Thyroid gland (tissue), 4 donors: ENCODE measurements at regions not wholly inside any gene's neighbourhood (a gene's known extent, or its start where the extent isn't known, plus 50 kb on each side); places are given as distances from the start of the nearest gene placed in this dataset.

Experiments used
- DNase-seq, 2 donors: peaks; one replicate each; pipeline ENCODE4 v3.0.0-alpha.2; 2019
- H3K27ac ChIP-seq, 3 donors: fragments of 200-600 bp; sonication (generic); 1 replicate in 2 of 3; 2 replicates in 1 of 3; pipeline ENCODE4 v1.5.1; 2016 to 2019; ENCODE audit warnings: mild to moderate bottlenecking in 1 of 3, moderate library complexity in 1 of 3
- H3K27me3 ChIP-seq: fragments of 200-600 bp; sonication (generic); one replicate; pipeline ENCODE4 v1.5.1; 2019
- H3K36me3 ChIP-seq, 2 donors: fragments of 200-600 bp; sonication (generic); one replicate each; pipeline ENCODE4 v1.5.1; 2016 to 2019
- H3K4me1 ChIP-seq, 2 donors: fragments of 200-600 bp; sonication (generic); one replicate each; pipeline ENCODE4 v1.5.1; 2017 to 2019
- H3K4me3 ChIP-seq, 3 donors: fragments of 200-600 bp; sonication (generic); replicated peaks in 1 of 3; 1 replicate in 2 of 3; 2 replicates in 1 of 3; pipeline ENCODE4 v1.5.1; 2016; ENCODE audit warnings: mild to moderate bottlenecking in 1 of 3
- H3K9me3 ChIP-seq: fragments of 200-600 bp; sonication (generic); one replicate; pipeline ENCODE4 v1.5.1; 2017
- CTCF ChIP-seq, 6 experiments: fragments of 200-600 bp in 3 of 6; fragments of 450-650 bp in 3 of 6; sonication (generic) in 3 of 6; IDR thresholded peaks; one replicate each; pipeline ENCODE4 v1.5.1; 2016 to 2019; ENCODE audit warnings: antibody characterized with exemption in 6 of 6, mild to moderate bottlenecking in 2 of 6, inconsistent platforms in 1 of 6, moderate library complexity in 1 of 6
- POLR2A ChIP-seq, 2 donors: fragments of 450-650 bp; IDR thresholded peaks; one replicate each; pipeline ENCODE4 v1.6.1; 2017; ENCODE audit warnings: antibody characterized with exemption in 2 of 2, mild to moderate bottlenecking in 2 of 2, moderate library complexity in 1 of 2
- WGBS, 2 donors: methylation state at CpG; one replicate each; pipeline ENCODE4 v1.1.5; 2017; 5-methylcytosine and 5-hydroxymethylcytosine counted together
- intact Hi-C: fragments of 100-400 bp; cut with DNase I; formaldehyde crosslinking; loops from one replicate; pipeline ENCODE4 v1.15.1; 2023

GRCh38 chr17:70564006-70564620 is 394.8 kb downstream of the KCNJ2 start:
- 78 to 85% methylated on average over 2 of the region's 2 CpGs for WGBS, 2 donors
- H3K36me3 ChIP-seq = no peaks in the 10 kb centered on the region
- peaks cover 0 to 6% of the 10 kb centered on the region in 2 donors for H3K4me1 ChIP-seq
- intact Hi-C loops = no loop called here
- TF ChIP-seq POLR2A (IDR thresholded peaks at IDR 0.05) = no peak
- TF ChIP-seq CTCF (IDR thresholded peaks at IDR 0.05) = no peak
- H3K4me3 ChIP-seq = no peak overlapping the region
- no peaks in the 10 kb centered on the region for H3K27me3 ChIP-seq
- no peak for DNase-seq
- no peak overlapping the region for H3K27ac ChIP-seq
- H3K9me3 ChIP-seq = no peaks in the 10 kb centered on the region

GRCh38 chr17:70569128-70569527 is 399.8 kb downstream of the KCNJ2 start:
- Histone ChIP-seq H3K4me1 (no peaks in the 10 kb centered on the region), H3K4me3 (no peak overlapping the region), H3K9me3 (no peaks in the 10 kb centered on the region), H3K36me3 (no peaks in the 10 kb centered on the region), H3K27me3 (no peaks in the 10 kb centered on the region), H3K27ac (no peak overlapping the region)
- no peak for TF ChIP-seq POLR2A (IDR thresholded peaks at IDR 0.05)
- 79 to 92% methylated on average over 1 of the region's 1 CpG for WGBS, 2 donors
- intact Hi-C loops = no loop called here
- DNase-seq = no peak

DNA sequence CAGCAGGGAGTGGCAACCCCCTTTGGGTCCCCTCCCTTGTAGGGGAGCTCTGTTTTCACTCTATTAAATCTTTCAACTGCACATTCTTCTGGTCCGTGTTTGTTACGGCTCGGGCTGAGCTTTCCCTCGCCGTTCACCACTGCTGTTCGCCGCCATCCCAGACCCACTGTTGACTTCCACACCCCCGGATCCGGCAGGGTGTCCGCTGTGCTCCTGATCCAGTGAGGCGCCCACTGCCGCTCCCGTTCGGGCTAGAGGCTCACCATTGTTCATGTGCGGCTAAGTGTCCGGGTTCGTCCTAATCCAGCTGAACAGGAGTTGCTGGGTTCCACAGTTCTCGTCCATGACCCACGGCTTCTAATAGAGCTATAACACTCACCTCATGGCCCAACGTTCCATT is 408.1 kb downstream of the KCNJ2 start:
- Histone ChIP-seq H3K27me3 (no peaks in the 10 kb centered on the region), H3K9me3 (no peaks in the 10 kb centered on the region), H3K36me3 (no peaks in the 10 kb centered on the region), H3K4me3 (no peak overlapping the region), H3K4me1 (no peaks in the 10 kb centered on the region), H3K27ac (no peak overlapping the region)
- no peak for DNase-seq
- TF ChIP-seq CTCF (IDR thresholded peaks at IDR 0.05) = no peak
- no peak for TF ChIP-seq POLR2A (IDR thresholded peaks at IDR 0.05)
- 96 to 98% methylated on average over 20 of the region's 20 CpGs for WGBS, 2 donors
- intact Hi-C loops = no loop called here

DNA sequence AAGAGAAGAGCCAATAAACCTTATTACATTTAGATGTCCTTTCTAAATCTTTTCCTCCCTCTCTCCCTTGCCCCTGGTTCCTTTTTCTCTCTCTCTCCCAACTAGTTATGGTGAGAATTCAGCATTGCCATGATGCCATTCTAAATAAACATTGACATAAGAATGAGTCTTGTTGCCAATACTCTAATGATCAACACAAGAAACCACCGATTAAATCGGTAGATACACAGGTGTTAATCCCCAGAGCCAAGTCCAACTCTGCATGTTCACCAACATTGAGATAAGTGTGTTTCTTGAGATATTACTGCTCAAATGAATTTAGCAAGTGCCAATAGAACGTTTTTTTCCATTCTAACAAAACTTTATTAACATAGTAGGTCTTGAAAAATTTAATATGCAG is 412.1 kb downstream of the KCNJ2 start:
- Histone ChIP-seq H3K27ac (no peak overlapping the region), H3K9me3 (no peaks in the 10 kb centered on the region), H3K4me3 (no peak overlapping the region), H3K4me1 (no peaks in the 10 kb centered on the region), H3K36me3 (no peaks in the 10 kb centered on the region), H3K27me3 (no peaks in the 10 kb centered on the region)
- DNase-seq = no peak
- intact Hi-C loops = no loop called here
- no peak for TF ChIP-seq POLR2A (IDR thresholded peaks at IDR 0.05)
- no peak for TF ChIP-seq CTCF (IDR thresholded peaks at IDR 0.05)
- 86% methylated on average over 3 of the region's 3 CpGs for WGBS, 2 donors

DNA sequence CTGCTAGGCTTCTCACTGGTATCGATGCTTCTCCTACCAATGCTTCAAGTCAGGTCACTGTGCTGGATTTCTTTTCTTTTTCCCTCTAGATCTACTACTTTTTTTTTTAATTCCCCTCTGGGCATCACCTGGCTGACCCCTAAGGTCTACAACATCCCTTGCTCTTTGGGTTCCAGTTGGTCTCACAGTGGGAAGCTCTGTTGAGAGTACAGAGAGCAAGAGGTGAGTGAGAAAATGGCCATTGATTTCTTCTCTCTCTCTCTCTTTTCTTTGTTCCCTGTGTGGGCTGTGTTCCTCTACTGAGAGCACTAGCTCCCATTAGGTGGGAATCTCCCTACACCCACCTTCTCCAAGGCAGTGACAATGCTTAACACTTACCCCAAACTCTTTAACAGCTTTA is 413.4 kb downstream of the KCNJ2 start:
- no peaks in the 10 kb centered on the region for H3K36me3 ChIP-seq
- no peaks in the 10 kb centered on the region for H3K4me1 ChIP-seq
- no peaks in the 10 kb centered on the region for H3K27me3 ChIP-seq
- no peak overlapping the region for H3K4me3 ChIP-seq
- H3K9me3 ChIP-seq = no peaks in the 10 kb centered on the region
- intact Hi-C loops = no loop called here
- no peak overlapping the region for H3K27ac ChIP-seq
- no peak for TF ChIP-seq CTCF (IDR thresholded peaks at IDR 0.05)
- no peak for TF ChIP-seq POLR2A (IDR thresholded peaks at IDR 0.05)
- no peak for DNase-seq
- WGBS, 2 donors = 45 to 47% methylated on average over 1 of the region's 1 CpG

DNA sequence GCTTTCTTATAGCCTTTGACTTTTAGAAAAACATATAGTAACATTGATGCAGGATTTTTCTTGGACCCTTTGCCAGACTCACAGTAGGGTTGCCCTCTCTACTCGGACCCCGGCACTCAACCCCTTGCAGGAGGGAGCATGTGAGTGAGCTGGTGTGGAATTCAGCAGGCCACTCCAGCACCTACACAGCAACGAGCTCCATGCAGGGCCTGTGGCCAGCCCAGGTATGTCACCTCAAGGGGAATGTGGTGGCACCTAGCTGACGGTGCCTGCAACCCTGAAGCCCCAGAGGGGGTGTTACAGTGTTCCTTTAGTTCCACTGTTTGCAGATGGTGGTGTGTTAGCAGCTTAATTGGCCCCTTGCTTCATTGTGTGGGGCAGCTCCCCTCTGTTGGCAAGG is 414.9 kb downstream of the KCNJ2 start:
- 95% methylated on average over 2 to 3 of the region's 4 CpGs for WGBS, 2 donors
- intact Hi-C loops = no loop called here
- Histone ChIP-seq H3K27me3 (no peaks in the 10 kb centered on the region), H3K9me3 (no peaks in the 10 kb centered on the region), H3K4me3 (no peak overlapping the region), H3K27ac (no peak overlapping the region), H3K4me1 (no peaks in the 10 kb centered on the region), H3K36me3 (no peaks in the 10 kb centered on the region)
- no peak for TF ChIP-seq POLR2A (IDR thresholded peaks at IDR 0.05)
- TF ChIP-seq CTCF (IDR thresholded peaks at IDR 0.05) = no peak
- DNase-seq = no peak
